Endothelial cell of umbilical vein (primary cell): ENCODE measurements at regions not wholly inside any gene's neighbourhood (a gene's known extent, or its start where the extent isn't known, plus 50 kb on each side); places are given as distances from the start of the nearest gene placed in this dataset.

Experiments
- BruUV-seq: library from RNA; stranded (reverse); fragments of 400-500 nt; replicated peaks from 2 replicates; lab custom pipeline; 2021; lab: Mats Ljungman, UMichigan
- CTCF ChIA-PET: fragments of 300-600, 350-600 bp; sonication (Branson Sonifier 250); formaldehyde crosslinking; loops from one replicate; lab custom pipeline; 2021; ENCODE audit warnings: antibody characterized with exemption, inconsistent platforms; lab: Charles Lee
- POLR2A ChIA-PET: fragments of 300-600, 350-600 bp; sonication (Branson Sonifier 250); formaldehyde crosslinking; loops from one replicate; lab custom pipeline; 2021; ENCODE audit warnings: antibody characterized with exemption, inconsistent platforms; lab: Charles Lee
- DNase-seq: peaks from one replicate; pipeline ENCODE4 v3.0.0-alpha.2; 2011; ENCODE audit warnings: low read depth, low spot score
- FAIRE-seq: peaks from 2 replicates; lab custom pipeline; 2011; peaks lifted over from hg19 to GRCh38; lab: Jason Lieb, UNC
- H2AFZ ChIP-seq: 2 replicates; pipeline ENCODE4 v1.6.0; 2012; ENCODE audit warnings: low read depth, low read length, control low read depth, inconsistent platforms
- H3K27ac ChIP-seq: 2 replicates; pipeline ENCODE4 v1.5.1; 2011; ENCODE audit warnings: low read depth, mild to moderate bottlenecking, control low read depth, low read length, moderate library complexity; ENCODE audit not compliant: insufficient read depth
- H3K27me3 ChIP-seq, 2 experiments: 2 replicates each; pipeline versions ENCODE4 v1.6.0 to v1.6.1; 2011; ENCODE audit warnings: low read length in 2 of 2, mixed read lengths in 1 of 2; ENCODE audit not compliant: control insufficient read depth in 2 of 2, insufficient read depth in 2 of 2
- H3K36me3 ChIP-seq, 2 experiments: 2 replicates in 1 of 2; 3 replicates in 1 of 2; pipeline ENCODE4 v1.5.1; 2011; ENCODE audit warnings: low read length in 2 of 2, mild to moderate bottlenecking in 1 of 2, moderate library complexity in 1 of 2; ENCODE audit not compliant: control insufficient read depth in 2 of 2, insufficient read depth in 2 of 2; ENCODE audit errors: extremely low read depth in 1 of 2
- H3K4me1 ChIP-seq: 3 replicates; pipeline ENCODE4 v1.5.1; 2011; ENCODE audit warnings: mild to moderate bottlenecking, low read length; ENCODE audit not compliant: control insufficient read depth, insufficient read depth; ENCODE audit errors: extremely low read depth
- H3K4me2 ChIP-seq: 2 replicates; pipeline ENCODE4 v1.6.1; 2011; ENCODE audit warnings: low read length, control low read depth, mixed read lengths; ENCODE audit not compliant: insufficient read depth
- H3K4me3 ChIP-seq, 3 experiments: fragments of 200-600 bp in 1 of 3; sonication (generic), shearing (Covaris generic) in 1 of 3; replicated peaks in 1 of 3; 2 replicates each; pipeline ENCODE4 v1.5.1; 2011 to 2016; ENCODE audit warnings: control low read depth in 3 of 3, low read length in 3 of 3, mild to moderate bottlenecking in 2 of 3, inconsistent platforms in 1 of 3, low read depth in 1 of 3, moderate library complexity in 1 of 3; ENCODE audit not compliant: insufficient read depth in 1 of 3
- H3K79me2 ChIP-seq: 2 replicates; pipeline ENCODE4 v1.6.0; 2012; ENCODE audit warnings: low read length, inconsistent platforms; ENCODE audit not compliant: control insufficient read depth, insufficient read depth
- H3K9ac ChIP-seq: replicated peaks from 2 replicates; pipeline ENCODE3; 2011; ENCODE audit warnings: low read length, control low read depth; ENCODE audit not compliant: insufficient read depth; ENCODE audit errors: extremely low read depth
- H3K9me1 ChIP-seq: replicated peaks from 3 replicates; pipeline ENCODE4 v1.6.0; 2011; ENCODE audit warnings: mild to moderate bottlenecking, low read length; ENCODE audit not compliant: control insufficient read depth, insufficient read depth; ENCODE audit errors: extremely low read depth
- H3K9me3 ChIP-seq: replicated peaks from 2 replicates; pipeline ENCODE4 v1.5.1; 2012; ENCODE audit warnings: low read length, inconsistent platforms; ENCODE audit not compliant: control insufficient read depth, insufficient read depth
- H4K20me1 ChIP-seq: replicated peaks from 2 replicates; pipeline ENCODE3; 2011; ENCODE audit warnings: mild to moderate bottlenecking, low read length; ENCODE audit not compliant: control insufficient read depth, insufficient read depth; ENCODE audit errors: extremely low read depth
- EZH2 ChIP-seq: IDR thresholded peaks from 2 replicates; pipeline ENCODE4 v1.6.1; 2012; ENCODE audit warnings: borderline replicate concordance, low read depth, mild to moderate bottlenecking, moderate library complexity, low read length, inconsistent platforms; ENCODE audit not compliant: severe bottlenecking
- FOS ChIP-seq: IDR thresholded peaks from 2 replicates; pipeline ENCODE4 v1.6.1; 2011; ENCODE audit warnings: mild to moderate bottlenecking, low read length, moderate library complexity, borderline replicate concordance; ENCODE audit not compliant: insufficient read depth
- GATA2 ChIP-seq: IDR thresholded peaks from 2 replicates; pipeline ENCODE4 v1.7.0; 2011; ENCODE audit warnings: low read depth, mild to moderate bottlenecking, moderate library complexity, mixed read lengths, low read length; ENCODE audit not compliant: insufficient read length, insufficient read depth
- JUN ChIP-seq: IDR thresholded peaks from 2 replicates; pipeline ENCODE4 v1.6.1; 2011; ENCODE audit warnings: borderline replicate concordance, low read depth; ENCODE audit not compliant: insufficient read length, insufficient read depth
- MYC ChIP-seq: IDR thresholded peaks from one replicate; pipeline ENCODE4 v1.6.1; 2011; ENCODE audit warnings: mild to moderate bottlenecking, low read depth, low read length
- POLR2A ChIP-seq: IDR thresholded peaks from 2 replicates; pipeline ENCODE4 v1.6.1; 2012; ENCODE audit warnings: low read depth, mild to moderate bottlenecking, control low read depth, low read length
- POLR2AphosphoS5 ChIP-seq: IDR thresholded peaks from 2 replicates; pipeline ENCODE4 v1.6.1; 2012; ENCODE audit warnings: low read depth, mild to moderate bottlenecking, control low read depth, low read length, moderate library complexity; ENCODE audit not compliant: insufficient read depth
- dilution Hi-C: fragments of 300-500 bp; cut with MboI; formaldehyde crosslinking; loops from one replicate; pipeline ENCODE4 v1.15.0; 2019; ENCODE audit warnings: low sequenced_read_pairs; ENCODE audit not compliant: extremely low pct_ligation_motif_present
- intact Hi-C: fragments of 100-400 bp; cut with micrococcal nuclease; formaldehyde crosslinking; loops from one replicate; pipeline ENCODE4 v1.10.0; 2022
- TF ChIP-seq, protein P1 (sequence below): IDR thresholded peaks from 2 replicates; pipeline ENCODE4 v1.6.1; 2011; ENCODE audit not compliant: insufficient read depth, insufficient read length
- TF ChIP-seq, protein P2 (sequence below), 2 donors: IDR thresholded peaks; 1 replicate in 1 of 2; 2 replicates in 1 of 2; pipeline ENCODE4 v1.5.1; 2011; ENCODE audit warnings: low read length in 2 of 2, mild to moderate bottlenecking in 2 of 2, moderate library complexity in 2 of 2, control low read depth in 1 of 2, inconsistent platforms in 1 of 2, low read depth in 1 of 2; ENCODE audit not compliant: insufficient read depth in 1 of 2; ENCODE audit errors: extremely low read depth in 1 of 2

DNA sequence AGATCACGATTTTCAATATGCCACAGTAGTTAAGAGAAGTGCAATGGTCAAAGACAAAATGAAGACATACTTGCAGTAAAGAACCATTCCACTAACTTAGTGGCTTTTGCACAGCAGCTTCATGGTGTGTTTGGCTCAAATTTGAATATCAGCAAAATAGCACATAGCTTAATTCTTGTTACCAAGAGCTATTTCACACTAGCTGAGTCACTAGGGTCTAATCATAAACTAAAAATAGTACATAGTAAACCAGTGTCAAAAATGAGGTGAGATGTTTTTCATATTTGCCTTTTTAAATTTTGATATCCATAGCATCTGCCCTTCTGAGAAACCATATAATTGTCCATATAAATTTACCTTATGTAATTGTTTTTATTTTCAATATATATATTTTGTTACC lies 325.0 kb upstream of the LUZP2 start:
- dilution Hi-C loops (no loop called here), intact Hi-C loops (no loop called here)
- POLR2A ChIA-PET = no interaction called here
- no peak for DNase-seq
- no peak for FAIRE-seq
- TF ChIP-seq POLR2AphosphoS5 (no peak), POLR2A (no peak), MYC (no peak)
- TF ChIP-seq, protein P1, sequence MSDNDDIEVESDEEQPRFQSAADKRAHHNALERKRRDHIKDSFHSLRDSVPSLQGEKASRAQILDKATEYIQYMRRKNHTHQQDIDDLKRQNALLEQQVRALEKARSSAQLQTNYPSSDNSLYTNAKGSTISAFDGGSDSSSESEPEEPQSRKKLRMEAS = no peak
- Histone ChIP-seq H3K4me2 (no peak overlapping the region), H4K20me1 (no peaks in the 10 kb centered on the region), H3K27me3 (no peaks in the 10 kb centered on the region), H3K9ac (no peak overlapping the region), H2AFZ (no peak overlapping the region), H3K4me1 (no peaks in the 10 kb centered on the region), H3K27ac (no peak overlapping the region), H3K9me1 (no peaks in the 10 kb centered on the region), H3K79me2 (no peaks in the 10 kb centered on the region), H3K36me3 (no peaks in the 10 kb centered on the region), H3K4me3 (no peak overlapping the region), H3K9me3 (no peaks in the 10 kb centered on the region)
- BruUV-seq = no TSS peak
- CTCF ChIA-PET = interaction anchor here (0.9 kb wide), 1 partner anchor 9 kb away, joined by 3 read pairs; no protein-coding TSS in a partner anchor

DNA sequence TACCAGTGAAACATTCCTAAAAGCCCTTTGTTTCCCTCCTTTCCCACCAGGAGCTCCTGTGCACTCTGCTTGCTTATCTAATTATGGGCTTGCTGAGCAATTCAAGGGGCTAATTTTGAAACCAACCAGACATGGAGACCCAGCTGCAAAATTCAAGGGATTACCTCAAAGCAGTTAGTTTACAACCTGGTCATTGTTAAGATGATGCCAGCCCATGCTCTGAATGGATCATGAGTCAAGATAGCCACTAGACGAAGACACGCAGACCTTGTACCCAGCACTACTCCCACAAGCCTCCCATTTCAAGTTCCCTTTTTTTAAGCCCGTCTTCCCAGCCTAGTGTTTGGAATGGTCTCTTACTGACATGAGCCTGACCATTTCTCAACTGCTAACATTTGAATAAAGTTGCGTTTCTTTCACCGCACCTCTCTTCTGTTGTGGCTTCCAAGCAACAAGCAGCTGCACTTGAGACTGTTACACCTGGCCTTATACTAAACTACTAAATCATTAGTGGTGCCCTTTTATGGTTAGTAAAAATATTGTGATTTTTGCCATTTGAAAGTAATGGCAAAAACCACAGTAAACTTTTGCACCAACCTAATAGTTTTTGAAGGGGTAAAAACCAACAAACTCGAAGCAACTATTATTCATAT lies 315.3 kb upstream of the LUZP2 start:
- H3K9me1 ChIP-seq = no peaks in the 10 kb centered on the region
- BruUV-seq = no TSS peak
- H3K4me3 ChIP-seq = no peak overlapping the region
- intact Hi-C loops (no loop called here), dilution Hi-C loops (no loop called here)
- H4K20me1 ChIP-seq = no peaks in the 10 kb centered on the region
- H3K79me2 ChIP-seq = no peaks in the 10 kb centered on the region
- no peak overlapping the region for H2AFZ ChIP-seq
- FAIRE-seq = no peak
- H3K4me1 ChIP-seq = no peaks in the 10 kb centered on the region
- H3K4me2 ChIP-seq = no peak overlapping the region
- no peak for DNase-seq
- H3K27ac ChIP-seq = no peak overlapping the region
- no peak overlapping the region for H3K9ac ChIP-seq
- H3K27me3 ChIP-seq = no peaks in the 10 kb centered on the region
- no peaks in the 10 kb centered on the region for H3K9me3 ChIP-seq
- POLR2A ChIA-PET = no interaction called here
- no peaks in the 10 kb centered on the region for H3K36me3 ChIP-seq
- CTCF ChIA-PET = interaction anchor here (1.1 to 1.8 kb wide), 3 partner anchors 16 to 103 kb away, joined by 3 to 5 read pairs (median 4); no protein-coding TSS in a partner anchor
- TF ChIP-seq JUN = no peak
- TF ChIP-seq GATA2 = no peak
- no peak for TF ChIP-seq EZH2
- TF ChIP-seq POLR2A = no peak
- TF ChIP-seq MYC = no peak
- TF ChIP-seq, protein P2, sequence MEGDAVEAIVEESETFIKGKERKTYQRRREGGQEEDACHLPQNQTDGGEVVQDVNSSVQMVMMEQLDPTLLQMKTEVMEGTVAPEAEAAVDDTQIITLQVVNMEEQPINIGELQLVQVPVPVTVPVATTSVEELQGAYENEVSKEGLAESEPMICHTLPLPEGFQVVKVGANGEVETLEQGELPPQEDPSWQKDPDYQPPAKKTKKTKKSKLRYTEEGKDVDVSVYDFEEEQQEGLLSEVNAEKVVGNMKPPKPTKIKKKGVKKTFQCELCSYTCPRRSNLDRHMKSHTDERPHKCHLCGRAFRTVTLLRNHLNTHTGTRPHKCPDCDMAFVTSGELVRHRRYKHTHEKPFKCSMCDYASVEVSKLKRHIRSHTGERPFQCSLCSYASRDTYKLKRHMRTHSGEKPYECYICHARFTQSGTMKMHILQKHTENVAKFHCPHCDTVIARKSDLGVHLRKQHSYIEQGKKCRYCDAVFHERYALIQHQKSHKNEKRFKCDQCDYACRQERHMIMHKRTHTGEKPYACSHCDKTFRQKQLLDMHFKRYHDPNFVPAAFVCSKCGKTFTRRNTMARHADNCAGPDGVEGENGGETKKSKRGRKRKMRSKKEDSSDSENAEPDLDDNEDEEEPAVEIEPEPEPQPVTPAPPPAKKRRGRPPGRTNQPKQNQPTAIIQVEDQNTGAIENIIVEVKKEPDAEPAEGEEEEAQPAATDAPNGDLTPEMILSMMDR (IDR thresholded peaks at IDR 0.05; ENCODE audit: extremely low read depth in 1 of 2, insufficient read depth in 1 of 2, low read depth in 1 of 2, low read length in 2 of 2) = no peak
- TF ChIP-seq, protein P1 = no peak
- TF ChIP-seq FOS = no peak
